SIG-M5 treated with dmso at 0.1 percent for 504 hours (cell line): ENCODE measurements at regions not wholly inside any gene's neighbourhood (a gene's known extent, or its start where the extent isn't known, plus 50 kb on each side); places are given as distances from the start of the nearest gene placed in this dataset.
"Not testable (repeated sequence)": the region's sequence is repeated elsewhere in the genome, so short reads cannot be mapped to it uniquely, and the experiment has no call there.

Experiments
- DNase-seq: peaks from one replicate; lab custom pipeline; 2025; ENCODE audit not compliant: unreplicated experiment; lab: John Stamatoyannopoulos, UW

DNA sequence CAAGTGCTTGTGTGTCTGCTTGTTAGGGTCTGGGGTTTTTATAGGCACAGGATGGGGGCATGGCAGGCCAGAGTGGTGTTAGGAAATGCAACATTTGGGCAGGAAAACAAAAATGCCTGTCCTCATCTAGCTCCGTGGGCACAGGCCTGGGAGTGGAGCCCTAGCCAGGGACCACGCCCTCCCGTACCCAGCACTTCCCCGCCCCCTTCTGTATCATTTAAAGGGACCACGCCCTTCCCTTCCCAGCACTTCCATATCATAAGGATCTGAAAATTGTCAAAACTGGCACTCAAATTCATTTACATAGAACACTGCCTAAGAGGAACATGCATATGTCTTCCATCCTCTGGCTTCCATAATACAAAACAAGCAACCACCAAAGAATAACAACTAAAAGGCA, 185.8 kb downstream of the B3GLCT start:
- DNase-seq = no peak

DNA sequence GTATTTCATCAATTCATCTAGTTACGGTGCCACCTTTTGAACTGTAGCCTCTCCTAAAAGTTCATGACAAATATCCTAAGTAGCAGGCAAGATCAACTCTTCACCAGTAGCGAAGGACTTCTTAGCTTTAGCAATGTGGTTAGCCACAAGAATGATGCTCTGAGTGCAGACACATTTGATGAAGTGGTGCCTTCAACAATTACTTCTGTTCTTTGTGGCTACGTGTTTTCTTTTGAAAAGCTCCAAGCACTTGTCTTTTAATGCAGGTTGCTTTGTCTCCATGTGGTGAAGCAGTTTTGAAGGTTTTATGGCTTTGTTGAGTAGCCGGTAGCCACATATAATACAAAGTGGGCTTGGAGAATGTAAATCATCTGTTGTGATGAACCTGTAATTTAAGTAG, 194.7 kb downstream of the B3GLCT start:
- no peak for DNase-seq

DNA sequence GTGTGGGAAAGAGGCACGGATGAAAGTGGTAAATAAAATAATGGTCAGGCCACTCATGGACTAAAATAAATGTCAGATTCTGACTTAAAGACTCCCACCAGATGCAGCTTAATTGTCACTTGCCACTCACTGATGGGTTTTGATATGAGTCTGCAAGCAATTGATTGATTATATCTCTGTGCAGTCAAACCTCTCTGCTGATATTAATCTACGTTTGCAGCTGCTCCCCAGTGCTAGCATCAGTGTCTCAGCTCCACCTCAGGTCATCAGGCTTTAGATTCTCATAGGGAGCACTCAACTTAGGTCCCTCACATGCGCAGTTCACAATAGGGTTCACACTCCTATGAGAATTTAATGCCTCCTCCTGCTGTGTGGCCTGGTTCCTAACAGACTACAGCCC, 195.3 kb downstream of the B3GLCT start:
- DNase-seq = no peak

DNA sequence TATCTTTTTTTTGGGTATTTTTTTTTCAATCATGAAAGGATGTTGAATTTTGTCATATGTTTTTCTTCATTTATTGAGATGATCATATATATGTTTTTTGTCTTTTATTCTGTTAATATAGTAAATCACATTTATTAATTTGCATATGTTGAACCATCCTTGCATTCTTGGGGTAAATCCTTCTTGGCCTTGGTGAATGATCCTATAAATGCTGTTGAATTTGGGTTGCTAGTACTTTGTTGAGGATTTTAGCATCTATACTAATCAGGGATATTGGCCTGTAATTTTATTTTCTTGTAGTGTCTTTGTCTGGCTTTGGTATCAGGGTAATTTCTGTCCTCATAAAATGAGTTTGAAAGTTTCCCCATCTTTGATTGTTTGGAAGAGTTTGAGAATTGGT, 199.9 kb downstream of the B3GLCT start:
- no peak for DNase-seq

DNA sequence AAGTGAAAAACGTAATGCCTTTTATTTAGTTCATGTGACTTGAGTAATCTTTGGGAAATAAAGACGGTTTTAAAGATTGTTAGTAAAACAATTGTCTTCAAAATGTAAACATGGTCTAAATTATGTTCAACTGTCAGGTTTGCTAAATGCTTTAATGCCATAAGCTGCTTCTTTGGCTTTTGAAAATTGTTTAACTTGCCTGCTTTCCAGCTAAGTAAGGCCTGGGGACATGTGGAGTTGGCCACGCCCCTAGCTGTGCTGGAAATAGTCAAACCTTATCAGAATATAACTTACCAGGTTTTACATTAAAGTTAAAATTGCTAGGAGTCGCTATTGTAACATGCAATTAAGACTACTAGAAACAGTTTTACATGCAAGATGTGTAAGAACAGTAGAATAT, 203.9 kb downstream of the B3GLCT start:
- DNase-seq = not testable (repeated sequence)

DNA sequence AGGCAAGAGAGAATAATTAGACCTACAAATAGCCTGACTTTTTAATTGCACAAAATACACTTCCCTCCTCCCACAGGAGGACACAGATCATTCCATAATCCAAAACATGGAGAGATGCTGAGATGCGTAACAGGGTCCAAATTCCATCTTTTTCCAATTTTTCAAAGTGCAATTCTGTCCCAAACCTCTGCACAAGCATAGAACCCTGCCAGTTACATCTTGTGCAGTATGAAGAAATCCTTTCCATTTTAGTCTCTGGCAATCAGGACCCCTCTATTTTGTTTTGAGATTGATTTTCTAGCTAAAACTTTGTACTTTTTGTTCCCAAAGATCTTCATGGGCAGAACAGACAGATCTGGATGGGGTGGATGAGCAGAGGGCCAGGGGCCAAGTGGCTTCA, 209.2 kb downstream of the B3GLCT start:
- no peak for DNase-seq

DNA sequence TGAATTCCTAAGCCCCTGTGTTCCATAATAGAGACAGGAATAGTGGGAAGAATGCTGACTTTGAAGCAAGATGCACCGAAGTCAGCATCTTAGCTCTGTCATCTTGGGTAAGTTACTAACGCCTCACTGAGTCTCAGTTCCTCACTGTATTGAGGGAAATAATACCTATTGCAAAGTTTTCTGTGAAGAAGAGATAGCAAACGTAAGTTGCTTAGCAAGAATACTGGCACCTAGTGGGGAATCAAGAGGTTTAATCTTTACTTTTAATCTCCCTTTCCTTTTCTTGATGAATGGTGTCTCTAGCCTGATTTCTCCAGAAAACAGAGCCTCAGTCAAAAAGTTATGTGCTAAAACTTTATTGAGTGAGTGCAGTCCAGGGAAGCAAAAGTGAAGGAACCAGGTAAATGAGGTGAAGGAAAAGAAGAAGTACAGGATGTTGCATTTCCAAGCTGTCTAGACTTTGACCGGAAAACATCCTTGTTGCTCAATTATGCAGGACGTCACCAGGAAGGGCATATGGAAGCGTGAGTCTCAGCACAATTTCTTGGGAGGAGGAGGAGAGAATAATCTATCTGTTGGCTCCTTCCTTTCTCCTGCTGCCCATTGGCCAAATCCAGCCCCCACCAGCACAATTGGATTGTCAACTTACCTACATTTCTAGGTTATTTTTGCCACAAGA, 210.0 kb downstream of the B3GLCT start:
- peak; percentile 57 for DNase-seq

DNA sequence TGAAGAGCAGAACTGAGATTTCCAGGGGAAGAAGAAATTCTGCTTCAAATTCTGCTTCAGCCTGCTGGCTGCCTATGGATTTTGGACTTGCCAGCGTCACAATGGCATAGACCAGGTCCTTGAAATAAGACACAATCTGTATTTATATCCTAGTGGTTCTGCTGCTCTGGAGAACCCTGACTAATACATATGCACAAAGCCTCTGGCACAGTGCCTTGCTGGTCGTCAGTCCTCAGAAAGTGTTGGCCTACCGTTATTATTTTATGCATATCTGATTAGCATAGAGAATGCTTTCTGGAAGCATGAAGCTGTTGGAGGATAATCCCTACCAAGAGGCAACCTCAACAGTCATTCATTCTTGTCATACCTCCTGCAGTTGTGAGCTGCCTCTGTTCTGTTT, 213.7 kb downstream of the B3GLCT start:
- no peak for DNase-seq

DNA sequence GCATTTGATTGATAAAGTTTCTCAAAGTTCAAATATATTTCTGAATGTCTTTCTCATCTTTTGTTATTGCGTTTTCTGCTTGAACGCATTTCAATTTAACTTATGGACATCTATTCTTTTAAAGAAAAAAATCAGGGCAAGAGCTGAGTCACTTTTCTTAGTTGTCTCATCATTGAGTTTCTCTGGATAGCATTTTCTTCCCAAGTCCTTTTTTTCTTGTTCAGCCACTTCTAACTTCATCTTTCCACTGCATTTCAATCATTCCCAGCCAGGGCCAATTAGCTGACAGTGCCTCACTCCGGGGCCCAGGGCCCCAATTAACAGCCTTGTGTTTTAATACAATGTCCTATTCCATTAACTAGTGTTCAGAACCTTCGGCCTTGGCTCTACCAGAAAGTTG, 216.3 kb downstream of the B3GLCT start:
- DNase-seq = no peak

DNA sequence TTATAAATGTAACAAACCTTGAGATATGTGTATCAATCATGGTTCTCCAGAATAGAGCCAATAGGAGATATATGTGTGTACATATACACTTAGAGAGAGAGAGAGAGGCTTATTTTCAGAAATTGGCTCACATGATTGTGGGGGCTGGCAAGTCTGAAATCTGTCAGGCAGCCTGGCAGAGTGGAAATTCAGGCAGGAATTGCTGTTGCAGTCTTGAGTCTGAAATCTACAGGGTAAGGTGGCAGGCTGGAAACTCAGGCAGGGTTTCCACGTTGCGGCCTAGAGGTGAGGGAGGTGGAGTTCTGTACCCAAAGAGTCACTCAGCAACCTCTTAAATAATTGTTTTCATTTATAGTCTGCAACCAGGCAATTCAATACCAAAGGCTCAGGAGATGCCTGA, 218.4 kb downstream of the B3GLCT start:
- no peak for DNase-seq

DNA sequence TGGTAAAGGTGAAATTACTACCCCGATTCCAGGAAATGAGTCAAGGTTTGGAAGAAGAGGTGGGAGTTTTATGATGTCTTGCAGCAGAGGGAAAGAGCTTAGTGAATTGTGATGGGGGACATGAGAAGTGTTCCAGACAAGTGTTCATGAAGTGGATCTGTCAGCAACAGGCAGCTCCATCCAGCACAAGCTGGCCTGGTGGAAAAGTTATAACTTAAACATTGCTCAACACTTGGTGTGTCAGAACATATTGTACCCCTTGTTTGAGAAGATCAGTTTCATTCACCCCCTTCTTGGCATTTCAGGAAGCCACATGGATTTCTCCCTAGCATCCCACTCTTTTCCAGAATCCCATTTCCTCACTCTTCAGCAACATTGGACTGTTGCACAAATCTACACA, 222.0 kb downstream of the B3GLCT start:
- no peak for DNase-seq

DNA sequence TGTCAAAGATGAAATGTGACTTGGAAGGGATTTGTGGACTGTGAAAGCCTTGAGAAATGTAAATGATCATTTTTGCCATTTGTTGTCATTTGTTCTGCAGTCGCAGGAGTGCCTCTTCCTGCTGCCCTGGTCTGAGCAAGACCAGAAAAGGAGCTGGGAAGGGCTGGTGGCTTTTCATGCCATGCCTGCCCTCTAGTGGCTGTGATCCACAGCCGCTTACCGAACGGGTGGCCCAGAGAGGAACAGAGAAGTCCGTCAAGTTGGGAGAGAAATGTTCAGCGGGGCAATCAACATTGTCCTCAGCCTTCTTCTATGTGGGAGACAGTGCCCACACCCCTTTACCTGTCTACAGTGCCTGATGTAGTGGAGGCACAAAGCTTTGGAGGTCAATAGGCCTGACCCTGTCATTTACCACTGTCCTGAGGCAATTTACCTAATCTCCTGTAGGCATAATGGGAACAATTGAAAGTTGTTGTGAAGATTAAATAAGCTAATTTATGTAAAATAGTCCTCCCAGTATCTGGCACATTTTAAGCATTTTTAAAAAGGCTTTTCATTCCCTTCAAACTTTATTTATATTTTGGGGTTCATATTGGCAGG, 224.5 kb downstream of the B3GLCT start:
- DNase-seq = peak; percentile 79

DNA sequence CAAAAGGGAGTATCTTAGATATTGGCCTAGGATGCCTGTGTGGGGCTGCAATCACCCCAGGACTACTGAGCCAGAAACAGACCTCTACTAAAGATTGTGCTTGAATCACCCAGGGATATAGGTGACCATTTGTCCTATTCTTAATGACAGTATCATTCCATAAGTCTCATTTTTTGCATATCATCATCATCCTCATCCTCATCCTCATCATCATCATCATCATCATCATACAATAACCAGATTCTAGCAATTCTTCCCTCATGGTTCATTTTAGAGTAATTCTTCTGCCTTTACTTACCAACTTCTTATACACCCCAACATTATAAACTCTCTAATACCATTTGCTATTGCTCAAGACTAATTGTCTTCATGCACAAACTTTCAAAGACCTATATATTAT, 226.6 kb downstream of the B3GLCT start:
- no peak for DNase-seq

DNA sequence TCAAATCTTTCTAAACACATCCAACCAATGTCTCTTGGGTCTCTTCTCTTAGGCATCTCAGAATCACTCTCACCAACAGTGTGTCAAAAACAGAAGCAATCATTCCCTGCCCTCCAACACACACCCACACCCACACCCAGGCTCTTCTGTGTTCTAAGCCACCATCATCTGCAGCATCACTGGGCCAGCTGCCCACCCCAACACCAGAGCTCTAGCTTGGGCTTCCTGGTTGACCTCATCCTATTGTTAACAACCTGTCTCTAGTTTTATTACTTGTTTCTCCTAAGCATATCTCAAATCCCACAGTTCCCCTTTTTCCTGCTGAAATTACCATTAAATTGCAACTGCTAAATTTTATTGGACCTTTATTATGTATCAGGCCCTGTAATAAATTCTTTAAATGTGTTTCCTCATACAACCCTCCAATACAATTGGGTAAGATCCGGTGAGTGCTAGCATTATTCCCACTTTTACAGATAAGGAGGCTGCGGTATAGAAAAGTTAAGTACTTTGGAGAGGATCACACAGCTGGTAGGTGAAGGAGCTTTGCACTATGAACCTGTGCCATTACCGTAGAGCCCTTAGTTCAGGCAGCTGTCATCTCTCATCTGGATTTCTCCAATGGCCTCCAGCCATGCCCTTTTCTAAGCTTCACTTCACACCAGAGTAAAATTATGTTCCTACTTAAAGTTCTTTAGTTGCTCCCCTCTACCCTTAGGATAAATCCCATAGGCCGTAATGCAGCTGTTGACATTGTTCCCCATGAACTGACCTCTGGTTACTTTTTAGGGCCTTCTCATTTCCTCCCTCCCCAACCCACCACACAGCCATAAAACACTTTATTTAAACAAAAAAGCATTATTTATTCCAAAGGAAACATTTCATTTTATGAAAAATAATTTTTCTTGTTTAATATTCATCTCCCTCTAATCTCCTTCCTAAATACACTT, 227.7 kb downstream of the B3GLCT start:
- DNase-seq = no peak

DNA sequence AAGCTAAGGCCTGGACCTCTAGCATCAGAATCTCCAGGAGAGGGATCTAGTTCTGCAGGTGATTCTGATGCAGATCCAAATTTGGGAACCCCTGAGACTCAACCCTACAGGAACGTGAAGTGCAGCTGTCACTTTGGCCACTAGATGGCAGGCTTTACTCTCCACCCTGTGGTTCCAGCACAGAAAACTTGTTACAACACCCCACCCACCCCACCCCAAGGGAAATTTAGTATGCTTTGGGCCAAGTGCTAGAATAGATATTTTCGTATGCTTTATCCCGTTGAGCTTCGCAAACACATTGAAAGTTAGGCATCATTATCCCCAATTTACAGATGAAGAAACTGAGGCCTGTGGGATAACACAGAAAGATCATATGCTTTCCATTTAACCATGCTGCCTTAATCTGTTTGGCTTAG, 232.0 kb downstream of the B3GLCT start:
- peak; percentile 45 for DNase-seq

DNA sequence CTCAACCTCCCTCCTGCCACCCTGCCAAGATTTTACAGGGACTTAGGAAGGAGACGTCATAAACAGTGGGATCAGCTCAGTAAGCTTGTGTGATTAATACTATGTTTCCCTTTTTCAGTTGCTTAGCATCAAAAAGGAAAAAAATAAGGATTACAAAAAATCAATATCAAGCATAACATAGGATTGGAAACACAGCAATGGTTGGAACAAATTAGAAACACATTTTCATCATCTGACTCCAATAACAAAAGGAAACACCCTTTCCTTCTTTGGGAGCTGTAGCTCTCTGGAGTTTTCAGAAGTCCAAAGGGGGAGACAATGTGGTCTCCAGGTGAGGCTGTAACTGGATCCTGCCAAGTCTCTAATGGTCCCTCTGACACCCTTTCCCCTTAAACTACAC, 233.4 kb downstream of the B3GLCT start:
- no peak for DNase-seq

DNA sequence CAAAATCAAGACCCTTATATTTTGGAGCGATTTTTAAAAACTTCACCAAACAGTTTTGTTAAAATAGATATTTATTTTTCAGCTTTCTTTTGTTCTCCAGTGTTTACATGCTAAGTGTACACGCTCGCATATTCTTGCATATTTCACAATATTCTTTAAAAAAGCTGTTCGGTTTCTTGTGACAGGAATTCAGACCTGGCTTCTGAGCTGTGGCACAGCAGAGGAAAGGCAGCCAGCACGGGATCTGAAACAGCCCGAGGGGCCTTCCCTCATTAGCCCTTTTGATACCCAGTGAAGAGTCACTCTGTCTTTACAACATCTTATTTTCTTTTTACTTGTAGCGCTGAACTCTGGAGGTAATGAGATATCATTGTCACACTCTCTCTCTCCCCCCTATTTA, 234.0 kb downstream of the B3GLCT start:
- DNase-seq = no peak

DNA sequence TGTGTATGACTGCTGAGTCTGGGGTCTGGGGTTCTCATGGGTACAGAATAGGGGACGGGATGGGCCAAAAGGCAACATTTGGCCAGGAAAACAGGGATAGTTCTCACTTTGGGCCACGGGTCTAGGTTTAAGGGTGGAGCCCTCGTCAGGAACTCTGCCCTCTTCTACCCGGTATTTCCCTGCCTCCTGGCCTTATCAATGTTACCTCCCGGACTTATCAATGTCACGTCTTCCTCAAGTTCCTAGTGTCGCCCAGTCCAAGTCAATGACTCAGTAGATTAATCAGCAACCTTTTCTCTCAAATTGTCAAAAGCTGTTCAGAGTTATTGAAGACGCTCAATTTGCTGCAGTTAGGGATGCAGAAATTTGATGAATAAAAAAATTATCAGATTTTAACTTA, 234.8 kb downstream of the B3GLCT start:
- DNase-seq = no peak

DNA sequence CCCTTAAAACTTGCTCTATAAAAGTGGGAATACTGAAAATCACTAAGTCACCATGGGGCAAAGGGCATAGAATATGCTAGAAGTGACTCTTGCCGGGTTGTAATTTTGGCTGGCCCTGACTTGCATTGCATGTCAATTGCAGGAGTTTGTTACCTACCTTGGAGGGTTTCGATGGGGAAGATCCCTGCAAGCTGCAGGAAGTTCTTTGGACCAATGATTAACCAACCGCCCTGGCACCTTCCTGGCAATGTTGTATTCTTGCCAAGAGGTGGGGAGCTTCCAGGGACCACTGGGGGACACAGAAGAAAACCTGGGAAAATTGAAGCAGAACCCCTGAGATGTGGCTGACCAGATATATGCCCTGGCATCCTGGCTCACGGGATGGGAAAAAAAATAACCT, 235.8 kb downstream of the B3GLCT start:
- DNase-seq = no peak

DNA sequence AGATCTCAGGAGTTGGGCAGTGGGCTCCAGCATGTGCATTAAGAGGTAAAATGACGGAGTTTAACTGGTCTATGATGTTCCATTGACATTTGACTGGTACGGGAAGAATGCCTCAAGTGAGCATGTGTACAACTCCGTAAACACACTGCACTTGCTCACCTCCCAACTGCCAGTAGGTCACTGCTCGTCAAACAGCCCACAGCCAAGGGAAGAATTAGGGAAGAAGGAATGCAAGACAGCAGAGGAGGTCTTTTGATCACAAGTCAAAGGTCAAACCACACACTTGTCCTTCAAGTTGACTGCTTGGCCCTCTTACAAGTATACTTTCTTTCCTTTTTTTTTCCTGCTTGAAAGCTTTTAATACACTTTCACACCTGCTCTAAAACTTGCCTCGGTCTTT, 236.7 kb downstream of the B3GLCT start:
- no peak for DNase-seq

DNA sequence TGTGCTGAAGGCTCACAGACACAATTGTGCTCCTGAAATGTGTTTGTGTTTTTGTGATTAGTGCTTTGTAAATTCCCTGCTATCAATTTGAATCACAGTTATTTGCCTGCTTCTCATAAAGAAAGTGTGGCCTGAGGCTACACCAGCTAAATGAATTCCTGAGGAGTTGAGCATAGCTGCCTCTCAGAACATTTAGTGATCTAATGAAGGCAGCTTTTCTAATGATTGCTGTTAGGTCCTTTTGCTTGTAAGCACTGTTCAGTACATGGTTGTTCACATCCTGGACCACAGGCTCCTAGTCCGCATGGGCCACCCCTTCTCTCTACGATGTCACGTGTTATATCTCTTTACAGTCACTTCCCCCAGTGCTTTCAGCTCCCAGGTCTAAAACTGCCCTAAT, 238.2 kb downstream of the B3GLCT start:
- no peak for DNase-seq

DNA sequence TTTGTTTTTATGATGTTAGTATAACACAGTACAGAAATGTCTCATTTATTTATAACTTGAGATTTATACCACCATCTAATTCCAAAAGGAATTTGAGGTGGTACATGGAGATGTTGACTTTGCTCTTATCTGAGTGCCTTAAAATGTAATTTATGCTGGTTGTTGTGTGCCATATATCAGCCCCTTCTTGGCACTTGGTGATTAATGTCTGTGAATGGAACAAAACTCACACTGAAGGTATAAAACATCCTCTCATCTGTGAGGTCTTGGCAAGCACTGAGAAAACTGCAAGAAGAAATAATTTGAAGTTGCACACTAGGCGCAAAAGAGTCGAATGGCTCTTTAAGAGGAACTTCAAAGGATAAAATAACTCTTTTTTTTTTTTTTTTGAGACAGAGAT, 240.4 kb downstream of the B3GLCT start:
- DNase-seq = no peak
